ENCODE measurements at regions not wholly inside any gene's neighbourhood (a gene's known extent, or its start where the extent isn't known, plus 50 kb on each side); places are given as distances from the start of the nearest gene placed in this dataset.

GRCh38 chr15:29936353-29937049 is 114.2 kb upstream of the TJP1 start (continued):
- TF ChIP-seq STAT6 (CRISPR knock-in tag; conservative IDR thresholded peaks at IDR 0.05; ENCODE audit: low read depth) (no peak), ZNF512 (CRISPR knock-in tag; IDR thresholded peaks at IDR 0.05; ENCODE audit: borderline replicate concordance) (no peak), ZNF425 (CRISPR knock-in tag; conservative IDR thresholded peaks at IDR 0.05) (no peak), RORB (CRISPR knock-in tag; IDR thresholded peaks at IDR 0.05) (no peak), ZBTB21 (CRISPR knock-in tag; IDR thresholded peaks at IDR 0.05; ENCODE audit: borderline replicate concordance) (no peak), JUN (CRISPR knock-in tag; IDR thresholded peaks at IDR 0.05) (no peak), PREB (CRISPR knock-in tag; IDR thresholded peaks at IDR 0.05; ENCODE audit: borderline replicate concordance) (no peak), NR1H2 (CRISPR knock-in tag; IDR thresholded peaks at IDR 0.05) (no peak), SP1 (CRISPR knock-in tag; conservative IDR thresholded peaks at IDR 0.05) (no peak), FOXP1 (CRISPR knock-in tag; IDR thresholded peaks at IDR 0.05; ENCODE audit: borderline replicate concordance) (no peak), AR (CRISPR knock-in tag; IDR thresholded peaks at IDR 0.05) (no peak)

- DNase-seq (ENCODE audit: low spot score) (peak; percentile 52), ATAC-seq (peak; percentile 92)
- H3K27ac Mint-ChIP-seq = no peak overlapping the region; the same call in 1 of the 2 replicates
- H3K27me3 Mint-ChIP-seq (ENCODE audit: low read depth) = no peaks in the 10 kb centered on the region
- no peaks in the 10 kb centered on the region for H3K36me3 Mint-ChIP-seq
- CTCF ChIA-PET = interaction anchor here (0.9 to 1.9 kb wide), 5 partner anchors 10 to 249 kb away, joined by 3 to 19 read pairs (median 4); no protein-coding TSS in a partner anchor
- H3K9me3 Mint-ChIP-seq = no peaks in the 10 kb centered on the region
- no peak overlapping the region for H3K4me3 Mint-ChIP-seq
- TF ChIP-seq MAX (CRISPR knock-in tag; IDR thresholded peaks at IDR 0.05) (no peak), SP1 (CRISPR knock-in tag; conservative IDR thresholded peaks at IDR 0.05) (0 out of 2 replicates have a peak, but pooled peaks have one; percentile 21)
- peaks cover 18% of the 10 kb centered on the region for H3K4me1 Mint-ChIP-seq
- POLR2A ChIA-PET = no interaction called here
Measured at GRCh38 chr15:29935296-29936004, 113.2 kb upstream of the TJP1 start.

Data from WTC11 (cell line).